H1 (cell line): ENCODE measurements at regions not wholly inside any gene's neighbourhood (a gene's known extent, or its start where the extent isn't known, plus 50 kb on each side); places are given as distances from the start of the nearest gene placed in this dataset.

Experiments used
- CBX8 ChIP-seq: fragments of 300-800, 300-1000 bp; sonication (generic); IDR thresholded peaks from 2 replicates; pipeline ENCODE4 v1.7.1; 2016; ENCODE audit warnings: low read depth, low read length, borderline replicate concordance
- GTF2F1 ChIP-seq: IDR thresholded peaks from 2 replicates; pipeline ENCODE4 v1.6.1; 2012; ENCODE audit warnings: low read depth, low read length, improper control_type of control experiment, borderline replicate concordance
- HDAC2 ChIP-seq, 2 experiments: fragments of 300-600 bp in 1 of 2; sonication (generic) in 1 of 2; IDR thresholded peaks; 2 replicates each; pipeline ENCODE4 v1.6.1; 2011 to 2012; ENCODE audit warnings: low read depth in 2 of 2, low read length in 2 of 2, mild to moderate bottlenecking in 2 of 2, moderate library complexity in 2 of 2, borderline replicate concordance in 1 of 2, inconsistent platforms in 1 of 2
- JUND ChIP-seq: IDR thresholded peaks from 2 replicates; pipeline ENCODE4 v1.6.1; 2011; ENCODE audit warnings: mild to moderate bottlenecking, improper control_type of control experiment, low read length
- POLR2AphosphoS5 ChIP-seq: IDR thresholded peaks from 2 replicates; pipeline ENCODE4 v1.6.1; 2011; ENCODE audit warnings: low read depth, low read length
- RFX5 ChIP-seq: IDR thresholded peaks from 2 replicates; pipeline ENCODE4 v1.6.1; 2011; ENCODE audit warnings: low read depth, low read length, improper control_type of control experiment, borderline replicate concordance
- SUZ12 ChIP-seq: fragments of 200-600 bp; sonication (generic); IDR thresholded peaks from 2 replicates; pipeline ENCODE4 v1.6.1; 2012; ENCODE audit warnings: mild to moderate bottlenecking, inconsistent platforms, low read length, moderate library complexity, mixed read lengths

GRCh38 chr2:129769185-129769991 is 210.1 kb upstream of the RAB6C start (continued):
- no peak for TF ChIP-seq HDAC2 (IDR thresholded peaks at IDR 0.05; ENCODE audit: borderline replicate concordance in 1 of 2, low read depth in 2 of 2, low read length in 2 of 2)
- no peak for TF ChIP-seq SUZ12
- no peak for TF ChIP-seq CBX8
- TF ChIP-seq RFX5, result no peak
- TF ChIP-seq POLR2AphosphoS5, result no peak
- no peak for TF ChIP-seq JUND
- no peak for TF ChIP-seq GTF2F1
- TF ChIP-seq, all 59 proteins: peak for 0
